Esophagus squamous epithelium (tissue), 5 donors: ENCODE measurements at regions not wholly inside any gene's neighbourhood (a gene's known extent, or its start where the extent isn't known, plus 50 kb on each side); places are given as distances from the start of the nearest gene placed in this dataset.
"Not testable (repeated sequence)": the region's sequence is repeated elsewhere in the genome, so short reads cannot be mapped to it uniquely, and the experiment has no call there.

ENCODE experiments used
- DNase-seq: peaks from one replicate; lab custom pipeline; 2025; lab: John Stamatoyannopoulos, UW
- H3K27ac ChIP-seq, 4 donors: fragments of 200-600 bp; sonication (generic); one replicate each; pipeline ENCODE4 v1.5.1; 2016 to 2019; ENCODE audit warnings: mild to moderate bottlenecking in 1 of 4
- H3K27me3 ChIP-seq, 4 donors: fragments of 200-600 bp; sonication (generic); 1 replicate in 3 of 4; 2 replicates in 1 of 4; pipeline versions ENCODE4 v1.5.1 to v1.6.0; 2017 to 2021; ENCODE audit warnings: antibody characterized with exemption in 1 of 4
- H3K36me3 ChIP-seq, 3 donors: fragments of 200-600 bp; sonication (generic); one replicate each; pipeline ENCODE4 v1.5.1; 2016 to 2019
- H3K4me1 ChIP-seq, 3 donors: fragments of 200-600 bp; sonication (generic); one replicate each; pipeline ENCODE4 v1.5.1; 2017 to 2019
- H3K4me3 ChIP-seq, 4 donors: fragments of 200-600 bp; sonication (generic); 1 replicate in 3 of 4; 2 replicates in 1 of 4; pipeline ENCODE4 v1.5.1; 2016 to 2019; ENCODE audit warnings: mild to moderate bottlenecking in 2 of 4, moderate library complexity in 1 of 4
- H3K9me3 ChIP-seq, 3 donors: fragments of 200-600 bp; sonication (generic); one replicate each; pipeline ENCODE4 v1.5.1; 2016 to 2019
- CTCF ChIP-seq, 6 experiments: fragments of 450-650 bp in 4 of 6; fragments of 200-600 bp in 2 of 6; sonication (generic) in 2 of 6; IDR thresholded peaks; one replicate each; pipeline ENCODE4 v1.5.1; 2016 to 2019; ENCODE audit warnings: antibody characterized with exemption in 6 of 6, mild to moderate bottlenecking in 4 of 6, moderate library complexity in 4 of 6
- POLR2A ChIP-seq, 4 donors: fragments of 450-650 bp; IDR thresholded peaks; one replicate each; pipeline ENCODE4 v1.6.1; 2017; ENCODE audit warnings: antibody characterized with exemption in 4 of 4, mild to moderate bottlenecking in 4 of 4, moderate library complexity in 3 of 4
- WGBS, 2 donors: methylation state at CpG; one replicate each; pipeline ENCODE4 v1.1.5; 2018; 5-methylcytosine and 5-hydroxymethylcytosine counted together
- intact Hi-C: fragments of 100-400 bp; cut with DNase I; formaldehyde crosslinking; loops from one replicate; pipeline ENCODE4 v1.15.0; 2022
- donor health status: DM: yes; HTN: yes; CAD: no.

GRCh38 chr7:82605247-82605864, 161.8 kb upstream of the CACNA2D1 start:
- Histone ChIP-seq H3K36me3 (no peaks in the 10 kb centered on the region), H3K9me3 (no peaks in the 10 kb centered on the region), H3K4me3 (no peak overlapping the region), H3K27ac (no peak overlapping the region), H3K4me1 (no peaks in the 10 kb centered on the region), H3K27me3 (no peaks in the 10 kb centered on the region)
- no peak for DNase-seq
- TF ChIP-seq CTCF (IDR thresholded peaks at IDR 0.05), result peak in 5 of 6 experiments; percentile 31 to 74 (median 57)
- TF ChIP-seq POLR2A (IDR thresholded peaks at IDR 0.05), result no peak
- intact Hi-C loops, result loop anchor here (10.0 kb wide), 1 partner anchor 561 kb away; no protein-coding TSS in a partner anchor
- WGBS, 2 donors, result 18 to 19% methylated on average over 4 of the region's 4 CpGs

DNA sequence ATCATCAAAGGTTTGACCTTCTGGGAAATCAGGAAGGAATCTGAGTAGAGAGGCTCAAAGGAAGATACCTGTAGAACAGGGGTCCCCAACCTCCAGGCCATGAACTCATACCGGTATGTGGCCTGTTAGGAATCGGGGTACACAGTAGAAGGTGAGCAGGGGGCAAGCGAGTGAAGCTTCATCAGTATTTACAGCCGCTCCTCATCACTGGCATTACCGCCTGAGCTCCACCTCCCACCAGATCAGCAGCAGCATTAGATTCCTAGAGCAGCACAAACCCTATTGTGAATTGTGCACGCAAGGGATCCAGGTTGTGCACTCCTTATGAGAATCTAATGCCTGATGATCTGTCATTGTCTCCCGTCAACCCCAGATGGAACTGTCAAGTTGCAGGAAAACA, 158.5 kb upstream of the CACNA2D1 start:
- Histone ChIP-seq H3K9me3 (no peaks in the 10 kb centered on the region), H3K27me3 (peaks cover 0 to 7% (median 0%) of the 10 kb centered on the region in 4 donors), H3K4me1 (no peaks in the 10 kb centered on the region), H3K4me3 (no peak overlapping the region), H3K36me3 (no peaks in the 10 kb centered on the region), H3K27ac (no peak overlapping the region)
- DNase-seq, result no peak
- TF ChIP-seq CTCF (IDR thresholded peaks at IDR 0.05) (no peak), POLR2A (IDR thresholded peaks at IDR 0.05) (no peak)
- WGBS, 2 donors, result 88 to 95% methylated on average over 5 to 7 of the region's 7 CpGs
- intact Hi-C loops, result loop anchor here (10.0 kb wide), 1 partner anchor 557 kb away; no protein-coding TSS in a partner anchor

DNA sequence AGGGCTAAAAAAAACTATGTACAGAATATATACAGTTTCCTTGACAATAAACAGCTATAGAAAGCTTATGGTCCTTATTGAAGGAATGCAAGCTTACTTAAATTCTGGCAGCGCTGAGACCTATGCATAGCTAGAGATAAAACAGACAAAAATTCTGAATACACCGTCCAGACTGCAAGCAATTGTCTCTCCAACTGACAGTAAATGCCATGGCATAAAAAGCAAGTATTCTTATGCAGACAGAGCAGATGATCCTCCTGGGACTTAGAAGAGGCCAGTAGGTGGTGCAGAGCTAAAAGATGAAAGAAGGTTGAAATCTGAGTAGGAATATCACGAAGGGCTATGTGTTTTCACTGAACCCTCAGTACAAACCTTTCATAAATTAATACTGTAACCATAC, 157.0 kb upstream of the CACNA2D1 start:
- intact Hi-C loops, result loop anchor here (10.0 kb wide), 1 partner anchor 556 kb away; no protein-coding TSS in a partner anchor

GRCh38 chr7:82599895-82600294, 156.3 kb upstream of the CACNA2D1 start:
- Histone ChIP-seq H3K4me3 (no peak overlapping the region), H3K27me3 (peaks cover 0 to 7% (median 0%) of the 10 kb centered on the region in 4 donors), H3K4me1 (peaks cover 0 to 4% (median 0%) of the 10 kb centered on the region in 3 donors), H3K9me3 (no peaks in the 10 kb centered on the region), H3K36me3 (no peaks in the 10 kb centered on the region), H3K27ac (no peak overlapping the region)
- TF ChIP-seq POLR2A (IDR thresholded peaks at IDR 0.05) (no peak), CTCF (IDR thresholded peaks at IDR 0.05) (no peak)
- intact Hi-C loops, result loop anchor here (10.0 kb wide), 1 partner anchor 555 kb away; no protein-coding TSS in a partner anchor
- no peak for DNase-seq

More for the DNA sequence above, 157.0 kb upstream of the CACNA2D1 start:
- no peak for DNase-seq
- no peaks in the 10 kb centered on the region for H3K9me3 ChIP-seq
- no peak overlapping the region for H3K4me3 ChIP-seq
- H3K27me3 ChIP-seq, result peaks cover 0 to 7% (median 0%) of the 10 kb centered on the region in 4 donors
- 52 to 58% methylated on average over 3 of the region's 3 CpGs for WGBS, 2 donors
- no peak overlapping the region for H3K27ac ChIP-seq
- H3K36me3 ChIP-seq, result no peaks in the 10 kb centered on the region
- no peak for TF ChIP-seq CTCF (IDR thresholded peaks at IDR 0.05)
- no peak for TF ChIP-seq POLR2A (IDR thresholded peaks at IDR 0.05)
- no peaks in the 10 kb centered on the region for H3K4me1 ChIP-seq

DNA sequence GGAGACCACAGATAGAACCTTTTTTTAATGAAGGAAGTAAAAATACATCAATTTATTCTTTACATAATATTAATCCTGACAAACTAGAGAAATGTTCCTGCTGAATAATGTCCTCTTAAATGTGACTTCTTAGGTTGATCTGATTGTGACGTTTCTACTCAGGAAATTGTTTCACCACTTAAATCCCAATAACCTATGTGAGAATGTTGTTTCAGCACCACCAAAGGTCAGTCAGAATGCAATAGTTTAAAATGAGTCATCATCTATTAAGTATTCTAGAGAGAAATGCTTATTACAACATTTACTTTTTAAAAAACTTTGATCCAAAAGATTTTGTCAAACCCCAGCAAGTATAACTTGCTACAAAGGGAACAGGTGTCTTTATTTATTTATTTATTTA, 155.4 kb upstream of the CACNA2D1 start:
- no peak for DNase-seq
- intact Hi-C loops, result no loop called here
- 18 to 28% methylated on average over 1 of the region's 1 CpG for WGBS, 2 donors

DNA sequence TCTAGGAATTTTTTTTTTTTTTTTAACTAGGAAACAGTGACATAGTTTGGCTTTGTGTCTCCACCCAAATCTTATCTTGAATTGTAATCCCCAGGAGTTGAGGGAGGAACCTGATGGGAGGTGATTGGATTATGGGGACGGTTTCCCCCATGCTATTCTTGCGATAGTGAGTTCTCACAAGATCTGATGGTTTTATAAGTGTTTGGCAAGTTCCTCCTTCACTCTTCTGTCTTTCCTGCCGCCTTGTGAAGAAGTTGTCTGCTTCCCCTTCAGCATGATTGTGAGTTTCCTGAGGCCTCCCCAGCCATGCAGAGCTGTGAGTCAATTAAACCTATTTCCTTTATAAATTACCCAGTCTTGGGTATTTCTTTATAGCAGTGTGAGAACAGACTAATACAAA, 152.2 kb upstream of the CACNA2D1 start:
- intact Hi-C loops, H3K36me3 ChIP-seq, H3K27me3 ChIP-seq, H3K4me3 ChIP-seq, H3K9me3 ChIP-seq, H3K27ac ChIP-seq, DNase-seq: not testable (repeated sequence)
- peaks cover 0 to 16% (median 0%) of the 10 kb centered on the region in 3 donors for H3K4me1 ChIP-seq
- WGBS, 2 donors, result 51 to 62% methylated on average over 3 of the region's 3 CpGs

More for the DNA sequence above, 155.4 kb upstream of the CACNA2D1 start:
- Histone ChIP-seq H3K4me3 (no peak overlapping the region), H3K4me1 (peaks cover 0 to 14% (median 0%) of the 10 kb centered on the region in 3 donors), H3K9me3 (no peaks in the 10 kb centered on the region), H3K36me3 (no peaks in the 10 kb centered on the region), H3K27ac (no peak overlapping the region), H3K27me3 (peaks cover 0 to 7% (median 0%) of the 10 kb centered on the region in 4 donors)
- TF ChIP-seq POLR2A (IDR thresholded peaks at IDR 0.05) (no peak), CTCF (IDR thresholded peaks at IDR 0.05) (no peak)
